Neural cell (in vitro differentiated cells): ENCODE measurements at regions not wholly inside any gene's neighbourhood (a gene's known extent, or its start where the extent isn't known, plus 50 kb on each side); places are given as distances from the start of the nearest gene placed in this dataset.

Experiments
- H2AFZ ChIP-seq: fragments of 200-600, 300-800 bp; sonication (generic), shearing (Covaris generic); 2 replicates; pipeline ENCODE4 v1.6.0; 2014; ENCODE audit warnings: low read depth, mild to moderate bottlenecking, antibody characterized with exemption, low read length, moderate library complexity
- H3F3A ChIP-seq: fragments of 200-600 bp; shearing (Covaris generic); 2 replicates; pipeline ENCODE4 v1.6.1; 2016; ENCODE audit warnings: mild to moderate bottlenecking, moderate library complexity, mixed read lengths, antibody characterized with exemption, low read length; ENCODE audit not compliant: insufficient read depth, poor library complexity, severe bottlenecking
- H3K27ac ChIP-seq: fragments of 200-600, 300-800 bp; sonication (generic), shearing (Covaris generic); 2 replicates; pipeline ENCODE4 v1.5.1; 2014; ENCODE audit warnings: mild to moderate bottlenecking, low read length, moderate library complexity
- H3K27me3 ChIP-seq: fragments of 300-800, 200-600 bp; sonication (generic), shearing (Covaris generic); 2 replicates; pipeline ENCODE4 v1.6.0; 2014; ENCODE audit warnings: mild to moderate bottlenecking, low read depth, low read length, moderate library complexity; ENCODE audit not compliant: insufficient read depth
- H3K36me3 ChIP-seq: fragments of 300-800, 200-600 bp; sonication (generic), shearing (Covaris generic); 2 replicates; pipeline ENCODE4 v1.5.1; 2014; ENCODE audit warnings: mild to moderate bottlenecking, antibody characterized with exemption, low read length, moderate library complexity; ENCODE audit not compliant: insufficient read depth
- H3K4me2 ChIP-seq: fragments of 300-800, 200-600 bp; sonication (generic), shearing (Covaris generic); 2 replicates; pipeline ENCODE4 v1.6.0; 2014; ENCODE audit warnings: mild to moderate bottlenecking, low read length
- H3K4me3 ChIP-seq: fragments of 300-800, 200-600 bp; sonication (generic), shearing (Covaris generic); 2 replicates; pipeline ENCODE4 v1.5.1; 2014; ENCODE audit warnings: mild to moderate bottlenecking, low read length, moderate library complexity
- H3K79me2 ChIP-seq: fragments of 200-600 bp; shearing (Covaris generic); replicated peaks from 2 replicates; pipeline ENCODE4 v1.6.0; 2014; ENCODE audit warnings: mild to moderate bottlenecking, low read length, moderate library complexity; ENCODE audit not compliant: insufficient read depth
- H3K9ac ChIP-seq: fragments of 300-800, 200-600 bp; sonication (generic), shearing (Covaris generic); 2 replicates; pipeline ENCODE4 v1.6.1; 2016; ENCODE audit warnings: mild to moderate bottlenecking, low read length, mixed read lengths
- H3K9me2 ChIP-seq: fragments of 200-600 bp; shearing (Covaris generic); 2 replicates; pipeline ENCODE4 v1.6.1; 2016; ENCODE audit warnings: mild to moderate bottlenecking, low read length, mixed read lengths; ENCODE audit not compliant: insufficient read depth
- H3K9me3 ChIP-seq: fragments of 200-600, 300-800 bp; sonication (generic), shearing (Covaris generic); 2 replicates; pipeline ENCODE4 v1.6.1; 2016; ENCODE audit warnings: mild to moderate bottlenecking, mixed run types, low read length, moderate library complexity, mixed read lengths
- H4K20me1 ChIP-seq: fragments of 200-600 bp; shearing (Covaris generic); 2 replicates; pipeline ENCODE4 v1.6.1; 2016; ENCODE audit warnings: mild to moderate bottlenecking, mixed run types; ENCODE audit not compliant: insufficient read depth
- CTCF ChIP-seq: fragments of 450-650 bp; IDR thresholded peaks from 2 replicates; pipeline ENCODE4 v1.5.1; 2014; ENCODE audit warnings: antibody characterized with exemption, mild to moderate bottlenecking, moderate library complexity; ENCODE audit not compliant: poor library complexity, severe bottlenecking
- EP300 ChIP-seq: fragments of 450-650 bp; conservative IDR thresholded peaks from 2 replicates; pipeline ENCODE4 v1.6.1; 2014; ENCODE audit warnings: antibody characterized with exemption, mild to moderate bottlenecking, moderate library complexity; ENCODE audit not compliant: poor library complexity, severe bottlenecking
- EZH2 ChIP-seq: fragments of 200-600, 300-800 bp; shearing (Covaris generic), sonication (generic); IDR thresholded peaks from 2 replicates; pipeline ENCODE4 v1.6.1; 2014; ENCODE audit warnings: antibody characterized with exemption, low read length, borderline replicate concordance, mild to moderate bottlenecking; ENCODE audit not compliant: insufficient read depth, poor library complexity, severe bottlenecking
- MXI1 ChIP-seq: fragments of 450-650 bp; conservative IDR thresholded peaks from 2 replicates; pipeline ENCODE4 v1.6.1; 2014; ENCODE audit warnings: antibody characterized with exemption, mild to moderate bottlenecking; ENCODE audit not compliant: poor library complexity, severe bottlenecking
- POLR2AphosphoS5 ChIP-seq: IDR thresholded peaks from 2 replicates; pipeline ENCODE4 v1.6.1; 2012
- RAD21 ChIP-seq: fragments of 450-650 bp; conservative IDR thresholded peaks from 2 replicates; pipeline ENCODE4 v1.6.1; 2014; ENCODE audit warnings: antibody characterized with exemption, mild to moderate bottlenecking, moderate library complexity
- REST ChIP-seq: IDR thresholded peaks from 2 replicates; pipeline ENCODE4 v1.6.1; 2012; ENCODE audit warnings: borderline replicate concordance
- SMC3 ChIP-seq: fragments of 450-650 bp; conservative IDR thresholded peaks from 2 replicates; pipeline ENCODE4 v1.6.1; 2014; ENCODE audit warnings: antibody characterized with exemption, mild to moderate bottlenecking, moderate library complexity; ENCODE audit not compliant: poor library complexity
- TAF1 ChIP-seq: IDR thresholded peaks from 2 replicates; pipeline ENCODE4 v1.6.1; 2012; ENCODE audit warnings: low read depth

- Histone ChIP-seq H3F3A (no peaks in the 10 kb centered on the region), H3K9me2 (no peaks in the 10 kb centered on the region), H3K4me3 (no peak overlapping the region), H3K9me3 (no peaks in the 10 kb centered on the region), H3K27me3 (no peaks in the 10 kb centered on the region), H3K27ac (no peak overlapping the region), H4K20me1 (no peaks in the 10 kb centered on the region), H3K36me3 (no peaks in the 10 kb centered on the region), H3K79me2 (no peaks in the 10 kb centered on the region), H3K4me2 (no peak overlapping the region), H3K9ac (no peak overlapping the region), H2AFZ (no peak overlapping the region)
- TF ChIP-seq RAD21 (no peak), CTCF (no peak), TAF1 (no peak), EP300 (peak; percentile 62), POLR2AphosphoS5 (no peak), EZH2 (no peak), REST (no peak), MXI1 (no peak)
Observed at GRCh38 chr2:193253014-193253530, 1058.3 kb upstream of the TMEFF2 start.

- H3K79me2 ChIP-seq = no peaks in the 10 kb centered on the region
- no peaks in the 10 kb centered on the region for H3F3A ChIP-seq
- H3K9me2 ChIP-seq = no peaks in the 10 kb centered on the region
- no peak for TF ChIP-seq REST
- TF ChIP-seq POLR2AphosphoS5 = no peak
- TF ChIP-seq EP300 = no peak
- no peak for TF ChIP-seq RAD21
- TF ChIP-seq TAF1 = no peak
- no peak for TF ChIP-seq MXI1
- TF ChIP-seq CTCF = no peak
- no peak for TF ChIP-seq SMC3
- TF ChIP-seq EZH2 = no peak
- no peak overlapping the region for H3K27ac ChIP-seq
- no peak overlapping the region for H3K4me3 ChIP-seq
- no peaks in the 10 kb centered on the region for H4K20me1 ChIP-seq
- no peaks in the 10 kb centered on the region for H3K36me3 ChIP-seq
- H3K4me2 ChIP-seq = no peak overlapping the region
- no peak overlapping the region for H2AFZ ChIP-seq
- no peaks in the 10 kb centered on the region for H3K27me3 ChIP-seq
- no peak overlapping the region for H3K9ac ChIP-seq
- no peaks in the 10 kb centered on the region for H3K9me3 ChIP-seq
Observed at GRCh38 chr2:193251909-193252308, 1057.2 kb upstream of the TMEFF2 start.
